Caco-2 (cell line): ENCODE measurements at regions not wholly inside any gene's neighbourhood (a gene's known extent, or its start where the extent isn't known, plus 50 kb on each side); places are given as distances from the start of the nearest gene placed in this dataset.

ENCODE experiments used
- BruUV-seq: library from RNA; stranded (reverse); fragments of 400-500 nt; replicated peaks from 2 replicates; lab custom pipeline; 2021; lab: Mats Ljungman, UMichigan
- CTCF ChIA-PET: fragments of 300-600 bp; sonication (Branson Sonifier 250); formaldehyde crosslinking; loops from one replicate; lab custom pipeline; 2022; ENCODE audit warnings: antibody characterized with exemption; lab: Charles Lee
- POLR2A ChIA-PET: fragments of 300-600 bp; sonication (Branson Sonifier 250); formaldehyde crosslinking; loops from one replicate; lab custom pipeline; 2022; ENCODE audit warnings: antibody characterized with exemption; lab: Charles Lee
- DNase-seq, 2 experiments: peaks; one replicate each; pipeline versions ENCODE4 v3.0.0 to v3.0.0-alpha.2; 2020 to 2022
- H3K27me3 ChIP-seq: replicated peaks from 2 replicates; pipeline ENCODE4 v1.6.0; 2011; ENCODE audit warnings: low read length; ENCODE audit not compliant: control insufficient read depth, insufficient read depth
- H3K36me3 ChIP-seq: 2 replicates; pipeline ENCODE4 v1.5.1; 2011; ENCODE audit warnings: low read length; ENCODE audit not compliant: control insufficient read depth, insufficient read depth
- H3K4me1 ChIP-seq: fragments of 250-450 bp; sonication (Bioruptor Pico); 2 replicates; pipeline ENCODE4 v1.5.1; 2020; ENCODE audit warnings: mild to moderate bottlenecking
- H3K4me3 ChIP-seq: 2 replicates; pipeline ENCODE4 v1.5.1; 2011; ENCODE audit warnings: low read depth, mild to moderate bottlenecking, control low read depth, low read length
- H3K9me3 ChIP-seq: fragments of 250-450 bp; sonication (Bioruptor Pico); 2 replicates; pipeline ENCODE4 v1.5.1; 2020; ENCODE audit warnings: mild to moderate bottlenecking, moderate library complexity
- H3K27ac Mint-ChIP-seq: one replicate; pipeline ENCODE4 v1.8.0; 2022; ENCODE audit warnings: mixed read lengths; ENCODE audit not compliant: unreplicated experiment
- H3K27me3 Mint-ChIP-seq: one replicate; pipeline ENCODE4 v1.8.0; 2022; ENCODE audit warnings: mixed read lengths; ENCODE audit not compliant: insufficient read depth, unreplicated experiment
- H3K36me3 Mint-ChIP-seq: one replicate; pipeline ENCODE4 v1.8.0; 2022; ENCODE audit warnings: mild to moderate bottlenecking, mixed read lengths; ENCODE audit not compliant: insufficient read depth, unreplicated experiment
- H3K4me1 Mint-ChIP-seq: one replicate; pipeline ENCODE4 v1.8.0; 2022; ENCODE audit warnings: low read depth, mixed read lengths; ENCODE audit not compliant: unreplicated experiment
- H3K4me3 Mint-ChIP-seq: one replicate; pipeline ENCODE4 v1.8.0; 2022; ENCODE audit warnings: mild to moderate bottlenecking, moderate library complexity, mixed read lengths; ENCODE audit not compliant: unreplicated experiment
- H3K9me3 Mint-ChIP-seq: one replicate; pipeline ENCODE4 v1.8.0; 2022; ENCODE audit warnings: mixed read lengths; ENCODE audit not compliant: unreplicated experiment
- CTCF ChIP-seq, 2 experiments: fragments of 200-600 bp in 1 of 2; IDR thresholded peaks; 1 replicate in 1 of 2; 2 replicates in 1 of 2; pipeline versions ENCODE4 v1.5.1 to v1.8.0; 2011 to 2022; ENCODE audit warnings: antibody characterized with exemption in 1 of 2, control low read depth in 1 of 2, inconsistent platforms in 1 of 2, low read depth in 1 of 2, low read length in 1 of 2, mild to moderate bottlenecking in 1 of 2, moderate library complexity in 1 of 2; ENCODE audit not compliant: insufficient read depth in 1 of 2, severe bottlenecking in 1 of 2, unreplicated experiment in 1 of 2
- intact Hi-C: fragments of 100-400 bp; cut with micrococcal nuclease; formaldehyde crosslinking; loops from one replicate; pipeline ENCODE4 v1.10.0; 2022; ENCODE audit not compliant: unreplicated experiment

DNA sequence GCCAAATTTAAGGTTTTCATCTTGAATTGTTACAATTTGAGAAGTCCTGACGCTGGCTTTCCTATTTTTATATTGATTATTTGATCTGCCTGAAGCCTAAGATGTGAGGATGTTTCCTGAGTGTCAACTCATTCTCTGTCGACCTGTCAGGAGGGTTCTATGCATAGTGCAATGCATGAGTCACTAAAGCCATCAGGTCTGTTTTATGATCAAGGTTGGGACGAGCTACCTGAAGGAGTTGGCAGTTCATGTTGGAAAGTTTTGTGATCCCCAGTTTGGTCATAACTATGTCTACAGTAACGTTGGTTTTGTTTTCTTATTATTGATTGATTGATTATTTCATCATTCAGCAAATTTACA, 71.2 kb downstream of the NABP1 start:
- no peaks in the 10 kb centered on the region for H3K4me1 ChIP-seq
- Mint-ChIP-seq H3K27me3 (no peaks in the 10 kb centered on the region), H3K27ac (no peak overlapping the region), H3K4me1 (peaks cover 8% of the 10 kb centered on the region), H3K4me3 (no peak overlapping the region), H3K36me3 (no peaks in the 10 kb centered on the region), H3K9me3 (no peaks in the 10 kb centered on the region)
- TF ChIP-seq CTCF (IDR thresholded peaks at IDR 0.05; ENCODE audit: insufficient read depth in 1 of 2, low read depth in 1 of 2, low read length in 1 of 2, severe bottlenecking in 1 of 2, unreplicated experiment in 1 of 2) = no peak
- POLR2A ChIA-PET = no interaction called here
- H3K9me3 ChIP-seq = no peaks in the 10 kb centered on the region
- CTCF ChIA-PET = interaction anchor here (1.8 kb wide), 1 partner anchor 9 kb away, joined by 4 read pairs; no protein-coding TSS in a partner anchor
- BruUV-seq = no TSS peak
- no peaks in the 10 kb centered on the region for H3K36me3 ChIP-seq
- DNase-seq = no peak
- H3K4me3 ChIP-seq = no peak overlapping the region
- intact Hi-C loops = loop anchor here (1.0 kb wide), 1 partner anchor 13 kb away; no protein-coding TSS in a partner anchor
- H3K27me3 ChIP-seq = no peaks in the 10 kb centered on the region

- Histone ChIP-seq H3K4me3 (no peak overlapping the region), H3K27me3 (no peaks in the 10 kb centered on the region), H3K4me1 (0 out of 2 replicates have a peak, but pooled peaks cover 5% of the 10 kb centered on the region), H3K36me3 (no peaks in the 10 kb centered on the region), H3K9me3 (no peaks in the 10 kb centered on the region)
- DNase-seq = no peak
- peaks cover under 1% of the 10 kb centered on the region for H3K4me1 Mint-ChIP-seq
- H3K27ac Mint-ChIP-seq = no peak overlapping the region
- no peaks in the 10 kb centered on the region for H3K27me3 Mint-ChIP-seq
- POLR2A ChIA-PET = no interaction called here
- intact Hi-C loops = no loop called here
- no peak for TF ChIP-seq CTCF (IDR thresholded peaks at IDR 0.05; ENCODE audit: insufficient read depth in 1 of 2, low read depth in 1 of 2, low read length in 1 of 2, severe bottlenecking in 1 of 2, unreplicated experiment in 1 of 2)
- no peaks in the 10 kb centered on the region for H3K9me3 Mint-ChIP-seq
- no peaks in the 10 kb centered on the region for H3K36me3 Mint-ChIP-seq
- no TSS peak for BruUV-seq
- CTCF ChIA-PET = no interaction called here
- H3K4me3 Mint-ChIP-seq = no peak overlapping the region
Measured at GRCh38 chr2:191754103-191754502, 76.2 kb downstream of the NABP1 start.

DNA sequence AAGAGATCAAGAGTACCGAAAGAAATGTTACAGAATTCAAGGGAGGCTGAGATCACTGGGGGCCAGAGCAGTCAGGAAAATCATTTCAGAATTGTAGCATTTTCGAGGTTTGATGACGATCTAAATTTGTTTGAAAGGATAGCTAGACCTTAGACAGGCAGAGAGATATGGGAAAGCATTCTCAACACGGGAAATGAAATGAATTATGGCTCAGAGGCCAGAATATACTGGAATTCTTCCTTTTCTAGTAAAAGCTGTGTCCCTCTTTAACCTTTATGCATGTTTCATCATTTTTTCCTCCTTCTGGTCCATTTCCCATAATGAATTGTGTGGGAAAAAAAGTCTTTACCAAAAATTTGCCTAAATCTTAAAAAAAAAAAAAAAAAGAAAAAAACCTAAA, 78.8 kb downstream of the NABP1 start:
- H3K4me1 Mint-ChIP-seq = no peaks in the 10 kb centered on the region
- ChIA-PET CTCF (interaction anchor here (0.6 kb wide), 1 partner anchor 191 kb away, joined by 3 read pairs; no protein-coding TSS in a partner anchor), POLR2A (no interaction called here)
- H3K27ac Mint-ChIP-seq = no peak overlapping the region
- Histone ChIP-seq H3K9me3 (no peaks in the 10 kb centered on the region), H3K27me3 (no peaks in the 10 kb centered on the region), H3K4me1 (0 out of 2 replicates have a peak, but pooled peaks cover 6% of the 10 kb centered on the region), H3K4me3 (no peak overlapping the region), H3K36me3 (no peaks in the 10 kb centered on the region)
- no peak for TF ChIP-seq CTCF (IDR thresholded peaks at IDR 0.05; ENCODE audit: insufficient read depth in 1 of 2, low read depth in 1 of 2, low read length in 1 of 2, severe bottlenecking in 1 of 2, unreplicated experiment in 1 of 2)
- H3K27me3 Mint-ChIP-seq = no peaks in the 10 kb centered on the region
- no peaks in the 10 kb centered on the region for H3K36me3 Mint-ChIP-seq
- no peak for DNase-seq
- no TSS peak for BruUV-seq
- no peaks in the 10 kb centered on the region for H3K9me3 Mint-ChIP-seq
- intact Hi-C loops = no loop called here
- no peak overlapping the region for H3K4me3 Mint-ChIP-seq
